ENCODE measurements at regions not wholly inside any gene's neighbourhood (a gene's known extent, or its start where the extent isn't known, plus 50 kb on each side); places are given as distances from the start of the nearest gene placed in this dataset.

DNA sequence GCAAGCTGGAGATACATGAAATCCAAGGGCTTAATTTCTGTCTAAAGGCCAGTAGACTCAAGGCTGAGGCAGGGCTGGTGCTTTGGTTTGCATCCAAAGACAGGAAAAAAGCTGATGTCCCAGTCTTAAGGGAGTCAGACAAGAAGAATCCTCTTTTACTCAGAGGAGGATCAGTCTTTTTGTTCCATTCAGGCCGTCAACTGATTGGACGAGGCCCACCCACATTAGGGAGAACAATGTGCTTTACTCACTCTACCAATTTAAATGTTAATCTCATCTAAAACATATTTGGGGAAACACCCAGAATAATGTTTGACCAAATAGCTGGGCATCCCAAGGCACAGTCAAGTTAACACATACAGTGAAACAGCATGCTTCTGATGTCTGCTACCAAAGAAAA is 388.5 kb upstream of the CHRM2 start:
- TF ChIP-seq GATA2 (IDR thresholded peaks at IDR 0.05; ENCODE audit: low read depth, low read length) (no peak), GATA3 (IDR thresholded peaks at IDR 0.05; ENCODE audit: low read depth, low read length) (no peak)

Measured in SH-SY5Y (cell line).